DMS79 treated with DMSO at 0.1 percent for 48 hours (cell line): ENCODE measurements at regions not wholly inside any gene's neighbourhood (a gene's known extent, or its start where the extent isn't known, plus 50 kb on each side); places are given as distances from the start of the nearest gene placed in this dataset.
"Not testable (repeated sequence)": the region's sequence is repeated elsewhere in the genome, so short reads cannot be mapped to it uniquely, and the experiment has no call there.

Experiments
- DNase-seq: peaks from one replicate; lab custom pipeline; 2025; lab: John Stamatoyannopoulos, UW

DNA sequence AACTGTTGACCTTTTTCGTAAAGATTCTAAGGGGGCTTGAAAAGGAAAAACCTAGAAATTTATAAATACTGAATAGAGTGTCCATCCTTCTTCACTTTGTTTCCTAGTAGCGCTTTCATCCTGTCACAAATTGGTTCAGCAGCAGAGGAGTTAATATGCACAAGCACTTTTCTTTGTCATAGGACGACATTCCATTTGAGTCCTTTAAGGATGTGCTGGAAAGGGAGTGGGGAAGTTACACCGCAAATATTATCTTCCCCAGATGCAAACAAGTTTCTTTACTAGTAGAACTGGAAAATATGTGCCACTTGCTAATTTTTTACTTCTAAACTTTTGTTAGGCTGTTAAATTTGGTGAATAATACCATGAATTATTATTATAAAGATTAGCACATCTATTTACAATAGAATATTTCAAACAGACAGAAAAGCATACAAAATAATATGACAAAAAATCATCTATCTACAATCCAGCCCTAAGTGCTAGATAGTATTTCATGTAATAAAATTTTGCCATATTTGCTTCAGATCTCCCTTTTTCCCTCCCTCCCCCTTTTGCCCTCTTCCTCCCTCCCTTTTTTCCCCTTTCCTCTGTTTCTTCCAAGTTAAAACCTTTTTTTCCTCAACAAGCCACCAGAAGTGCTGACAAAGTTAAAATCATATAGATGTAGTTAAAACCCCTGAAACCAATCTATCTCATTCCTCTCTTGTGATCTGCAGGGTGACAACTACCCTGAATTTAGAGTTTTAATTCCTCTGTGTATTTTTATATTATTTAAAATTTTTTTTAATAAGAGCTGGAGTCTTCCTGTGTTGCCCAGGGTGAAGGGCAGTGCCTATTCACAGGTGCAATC, 50.5 kb upstream of the MAP4K3 start:
- no peak for DNase-seq

DNA sequence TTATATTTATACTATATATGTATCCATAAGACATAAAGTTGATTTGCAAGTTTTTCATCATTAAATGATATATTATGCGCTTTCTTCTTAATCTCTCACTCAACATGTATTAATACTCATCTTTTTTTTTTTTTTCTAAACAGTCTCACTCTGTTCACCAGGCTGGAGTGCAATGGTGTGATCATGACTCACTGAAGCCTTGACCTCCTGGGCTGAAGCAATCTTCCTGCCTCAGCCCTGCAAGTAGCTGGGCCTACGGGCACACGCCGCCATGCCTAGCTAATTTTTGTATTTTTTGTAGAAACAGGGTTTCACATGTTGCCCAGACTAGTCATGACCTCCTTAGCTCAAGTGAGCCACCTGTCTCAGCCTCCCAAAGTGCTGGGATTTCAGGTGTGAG, 51.4 kb upstream of the MAP4K3 start:
- DNase-seq, result no peak

DNA sequence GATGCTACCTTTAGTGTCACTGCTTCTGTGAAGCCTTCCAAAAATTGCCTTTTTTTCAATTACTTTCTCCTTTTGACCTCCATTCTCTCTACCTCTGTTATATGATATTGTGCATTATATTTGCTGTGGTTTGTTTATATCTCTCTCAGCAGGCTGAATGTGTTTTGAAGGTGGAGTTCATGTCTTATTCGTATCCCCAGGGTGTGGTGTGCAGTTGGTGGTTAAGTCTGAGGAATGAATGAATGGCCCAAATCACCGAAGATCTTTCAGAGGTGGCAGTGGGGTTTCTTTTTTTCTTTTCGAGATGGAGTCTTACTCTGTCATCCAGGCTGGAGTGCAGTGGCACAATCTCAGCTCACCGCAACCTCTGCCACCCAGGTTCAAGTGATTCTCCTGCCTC, 53.5 kb upstream of the MAP4K3 start:
- no peak for DNase-seq

DNA sequence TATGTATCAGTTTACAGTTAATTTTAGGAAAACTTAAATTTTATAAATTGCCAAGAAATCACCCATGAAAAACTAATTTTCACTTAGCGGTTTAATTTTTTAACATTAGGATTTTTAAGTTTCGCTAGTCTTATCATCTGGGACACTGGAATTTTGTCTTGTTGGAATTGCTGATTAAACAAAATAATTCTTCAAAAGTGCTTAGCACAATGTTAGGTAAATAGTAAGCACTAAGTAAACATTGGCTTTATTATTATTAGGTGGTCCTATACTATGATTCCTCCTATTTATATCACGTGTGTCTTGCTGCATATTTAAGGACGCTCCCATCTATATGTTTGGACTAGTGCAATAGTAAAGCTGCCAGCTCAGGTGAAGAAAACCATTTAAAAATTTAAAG, 54.6 kb upstream of the MAP4K3 start:
- no peak for DNase-seq

DNA sequence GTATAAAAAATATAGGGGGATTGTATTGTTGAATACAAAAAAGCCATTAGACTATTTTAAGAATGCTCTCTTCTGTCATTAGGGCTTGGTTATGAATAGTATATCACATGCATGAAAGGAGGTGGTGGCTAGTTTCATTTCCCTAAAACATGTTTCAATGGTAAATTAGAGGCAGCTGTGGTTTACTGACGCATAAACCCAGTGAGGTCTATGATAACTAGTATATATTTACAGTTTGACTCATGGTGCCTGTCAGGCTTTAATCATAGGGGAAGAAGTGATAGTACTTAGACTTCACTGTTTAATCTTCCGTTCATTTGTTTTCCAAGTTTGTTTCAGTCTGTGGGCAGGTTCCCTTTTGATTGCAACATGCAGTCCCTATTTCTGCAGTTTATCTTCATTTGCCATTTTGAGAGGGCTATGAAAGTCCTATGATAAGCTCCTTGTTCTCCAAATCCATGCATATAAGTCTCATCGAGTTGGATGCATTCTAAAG, 55.1 kb upstream of the MAP4K3 start:
- no peak for DNase-seq

DNA sequence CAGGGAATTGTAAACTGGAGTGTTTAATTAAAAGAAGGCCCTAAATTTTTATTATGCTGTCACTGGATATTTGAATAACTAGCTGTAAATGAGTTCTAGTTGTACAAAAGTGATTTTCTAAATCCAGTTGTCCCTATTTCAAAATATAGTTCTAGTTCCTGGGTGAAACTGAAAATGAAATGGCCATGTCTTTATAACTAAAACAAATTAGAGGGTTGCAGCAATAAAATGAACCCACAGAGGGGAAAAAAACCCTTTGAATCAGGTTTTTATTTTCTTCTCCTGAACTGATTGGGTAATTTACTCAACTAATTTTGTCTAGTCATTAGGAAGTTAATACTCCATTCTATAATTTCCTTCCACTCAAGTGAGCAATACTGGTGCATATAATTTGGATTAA, 55.6 kb upstream of the MAP4K3 start:
- no peak for DNase-seq

DNA sequence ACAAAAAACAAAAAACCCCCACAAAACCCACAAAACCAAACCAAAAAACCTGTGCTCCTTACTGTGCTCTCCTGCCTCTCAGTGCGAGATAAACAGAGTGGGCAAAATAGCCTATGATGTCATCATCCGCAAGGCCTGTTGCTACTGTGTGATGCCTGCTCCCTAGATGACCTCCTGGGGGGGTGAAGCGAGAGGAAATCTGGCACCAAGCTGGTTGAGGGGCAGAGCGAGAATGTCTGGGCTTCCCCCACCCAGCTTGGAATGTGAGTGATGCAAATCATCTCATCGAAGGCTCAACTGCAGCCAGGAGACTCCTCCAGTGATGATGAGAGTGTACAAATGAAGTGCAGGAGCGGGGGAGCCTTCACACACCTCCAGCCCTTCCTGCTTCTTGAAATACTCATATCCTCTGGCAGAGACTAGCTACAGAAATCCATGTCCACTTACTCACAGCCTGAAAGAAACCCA, 57.7 kb upstream of the MAP4K3 start:
- DNase-seq, result no peak

DNA sequence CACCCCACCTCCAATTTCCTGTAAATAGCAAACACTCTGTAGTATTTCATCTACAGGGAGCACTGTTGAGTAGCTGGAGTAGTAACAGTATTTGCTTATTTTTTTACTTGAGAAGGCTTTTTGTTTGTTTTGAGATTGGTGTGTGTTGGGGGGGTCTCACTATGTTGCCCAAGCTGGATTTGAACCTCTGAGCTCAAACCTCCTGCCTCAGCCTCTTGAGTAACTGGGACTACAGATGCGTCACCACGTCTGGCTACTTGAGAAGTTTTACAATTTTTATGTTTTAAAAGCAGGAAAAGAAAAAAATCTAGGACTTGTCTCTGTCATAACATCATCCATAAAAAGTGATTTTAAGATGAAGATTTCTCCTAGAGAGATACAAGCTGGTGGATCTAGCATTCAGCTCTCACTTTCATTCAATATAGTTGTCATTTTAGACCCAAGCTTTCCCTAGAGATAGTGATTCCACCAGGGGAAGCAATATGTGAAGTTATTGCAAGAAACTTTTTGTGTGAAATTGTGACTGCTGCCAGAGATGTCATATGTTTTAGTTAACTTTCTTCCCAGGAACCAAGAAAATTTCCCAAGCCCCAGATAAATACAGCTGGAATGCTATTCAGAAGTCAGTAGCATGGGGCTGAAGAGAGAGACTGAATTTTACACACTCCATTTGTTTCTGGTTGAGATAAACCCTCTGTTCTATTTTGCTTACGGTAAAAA, 60.2 kb upstream of the MAP4K3 start:
- DNase-seq, result no peak

DNA sequence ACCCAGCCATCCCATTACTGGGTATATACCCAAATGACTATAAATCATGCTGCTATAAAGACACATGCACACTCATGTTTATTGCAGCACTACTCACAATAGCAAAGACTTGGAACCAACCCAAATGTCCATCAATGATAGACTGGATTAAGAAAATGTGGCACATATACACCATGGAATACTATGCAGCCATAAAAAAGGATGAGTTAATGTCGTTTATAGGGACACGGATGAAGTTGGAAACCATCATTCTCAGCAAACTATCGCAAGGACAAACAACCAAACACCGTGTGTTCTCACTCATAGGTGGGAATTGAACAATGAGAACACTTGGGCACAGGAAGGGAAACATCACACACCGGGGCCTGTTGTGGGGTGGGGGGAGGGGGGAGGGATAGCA, 61.1 kb upstream of the MAP4K3 start:
- DNase-seq, result not testable (repeated sequence)

DNA sequence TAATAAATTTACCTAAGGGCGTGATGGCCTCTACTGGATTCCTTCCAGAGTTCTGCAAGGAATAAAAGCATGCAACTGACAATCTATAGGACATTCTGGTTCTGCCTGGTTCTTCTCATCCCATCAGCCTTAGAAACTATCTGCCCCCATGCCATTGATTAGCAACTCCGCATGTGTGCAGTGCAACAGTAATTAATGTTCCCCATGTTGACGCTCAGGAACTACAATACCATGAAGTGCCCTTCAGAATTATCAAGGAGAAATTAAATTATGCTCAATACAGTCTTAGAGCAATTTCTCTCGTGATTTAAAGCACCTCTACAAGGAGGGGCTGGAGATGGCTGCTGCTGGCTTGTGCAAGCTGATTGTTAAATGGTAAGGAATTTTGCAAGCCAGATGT, 61.7 kb upstream of the MAP4K3 start:
- no peak for DNase-seq

DNA sequence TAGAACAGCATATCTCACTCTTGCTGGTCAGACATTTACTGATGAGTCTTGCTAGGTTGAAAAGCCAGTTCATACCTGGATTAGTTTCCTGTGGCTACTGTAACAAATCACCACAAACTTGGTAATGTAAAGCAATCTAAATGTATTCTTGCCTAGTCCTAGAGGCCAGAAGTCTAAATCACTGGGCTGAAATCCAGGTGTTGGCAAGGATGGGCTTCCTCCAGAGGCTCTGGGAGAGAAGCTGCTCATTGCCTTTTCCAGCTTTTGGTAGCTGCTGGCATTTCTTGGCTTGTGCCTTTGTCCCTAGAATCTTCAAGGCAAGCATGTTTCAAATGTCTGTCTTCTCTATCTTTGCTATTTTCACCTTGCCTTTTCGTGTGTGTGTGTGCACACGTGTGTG, 62.3 kb upstream of the MAP4K3 start:
- no peak for DNase-seq

DNA sequence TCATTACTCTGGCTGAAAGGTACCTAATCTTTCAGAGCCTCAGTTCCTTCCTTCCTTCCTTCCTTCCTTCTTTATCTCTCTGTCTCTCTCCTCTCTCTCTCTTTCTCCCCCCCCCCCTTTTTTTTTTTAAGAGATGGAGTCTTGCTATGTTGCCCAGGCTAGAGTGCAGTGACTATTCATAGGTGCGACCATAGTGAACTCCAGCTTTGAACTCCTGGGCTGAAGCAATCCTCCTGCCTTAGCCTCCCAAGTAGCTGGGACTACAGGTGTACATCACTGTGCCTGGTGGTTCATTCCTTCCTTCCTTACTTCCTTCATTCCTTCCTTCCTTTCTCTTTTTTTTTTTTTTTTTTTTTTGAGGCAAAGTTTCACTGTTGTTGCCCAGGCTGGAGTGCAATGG, 64.3 kb upstream of the MAP4K3 start:
- DNase-seq, result no peak

DNA sequence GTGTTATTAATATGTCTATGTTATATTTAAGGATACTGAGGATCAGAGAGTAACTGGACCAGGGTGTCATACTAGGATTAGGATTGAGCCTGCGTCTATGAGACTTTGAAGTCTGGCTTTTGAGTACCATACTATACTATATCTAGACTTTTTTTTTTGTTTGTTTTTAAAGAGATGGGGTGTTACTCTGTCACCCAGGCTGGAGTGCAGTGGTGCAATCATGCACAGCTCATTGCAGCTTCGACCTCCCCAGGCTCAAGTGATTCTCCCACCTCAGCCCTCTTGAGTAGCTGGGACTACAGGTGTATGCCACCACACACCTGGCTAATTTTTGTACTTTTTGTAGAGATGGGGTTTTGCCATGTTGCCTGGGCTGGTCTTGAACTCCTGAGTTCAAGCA, 66.2 kb upstream of the MAP4K3 start:
- no peak for DNase-seq

DNA sequence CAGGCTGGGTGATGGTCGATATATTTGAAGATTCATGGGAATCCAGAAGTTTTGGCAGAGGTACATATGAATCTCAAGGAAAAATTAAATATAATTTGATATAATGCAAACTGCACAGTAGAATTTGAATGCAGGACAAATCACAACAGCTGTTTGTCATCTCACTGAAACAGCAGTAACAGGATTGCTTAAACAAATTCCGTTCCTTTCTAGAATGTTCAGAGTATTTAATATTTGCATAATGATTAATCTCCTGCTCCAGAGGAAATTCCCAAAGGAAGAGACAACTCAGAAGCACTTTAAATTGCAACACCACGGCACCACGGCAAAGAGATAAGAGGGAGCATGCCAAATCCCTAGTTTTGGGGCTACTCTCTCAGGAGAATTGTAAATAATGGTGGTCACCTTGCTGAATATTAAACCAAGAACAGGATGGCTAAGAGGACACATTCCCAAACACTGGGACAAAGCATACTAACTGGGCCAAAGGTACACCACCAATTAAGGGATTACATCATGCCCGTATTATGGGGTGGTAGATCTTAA, 67.8 kb upstream of the MAP4K3 start:
- DNase-seq, result no peak

DNA sequence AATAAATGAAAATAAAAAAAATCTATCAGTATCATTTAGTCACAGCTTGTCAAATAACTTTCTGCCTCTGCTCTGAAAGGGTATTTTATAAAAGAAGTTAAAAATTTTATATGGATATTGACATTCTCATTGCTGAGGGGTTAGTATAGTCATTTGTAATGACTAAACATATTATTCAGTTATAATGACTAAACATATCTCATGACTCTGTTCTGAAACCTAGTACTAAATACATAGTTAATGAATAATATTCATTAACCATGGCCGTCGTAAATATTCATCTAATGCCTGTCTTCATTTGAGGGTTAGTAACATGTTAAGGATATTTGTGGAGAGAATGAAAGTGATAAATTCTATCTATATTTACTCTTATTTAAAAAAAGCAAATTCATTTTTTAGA, 69.1 kb upstream of the MAP4K3 start:
- no peak for DNase-seq

DNA sequence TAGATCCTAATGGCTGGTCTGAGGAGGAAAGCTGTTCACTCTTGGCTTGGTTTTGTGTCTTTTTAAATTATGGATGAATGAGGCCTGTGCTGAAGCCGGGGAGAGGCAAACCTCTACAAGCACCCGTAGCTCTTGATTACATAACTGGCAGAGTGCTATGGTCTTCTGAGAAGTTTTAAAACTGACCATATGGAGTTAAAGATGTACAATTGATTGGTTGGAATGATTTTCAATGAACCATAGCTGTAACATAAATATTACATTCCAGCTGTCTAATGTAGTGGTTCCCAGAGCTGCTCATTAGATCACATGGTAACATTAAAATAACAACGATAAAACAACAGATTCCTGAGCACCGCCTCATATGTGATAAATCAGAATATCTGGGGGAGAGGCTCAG, 71.1 kb upstream of the MAP4K3 start:
- no peak for DNase-seq

DNA sequence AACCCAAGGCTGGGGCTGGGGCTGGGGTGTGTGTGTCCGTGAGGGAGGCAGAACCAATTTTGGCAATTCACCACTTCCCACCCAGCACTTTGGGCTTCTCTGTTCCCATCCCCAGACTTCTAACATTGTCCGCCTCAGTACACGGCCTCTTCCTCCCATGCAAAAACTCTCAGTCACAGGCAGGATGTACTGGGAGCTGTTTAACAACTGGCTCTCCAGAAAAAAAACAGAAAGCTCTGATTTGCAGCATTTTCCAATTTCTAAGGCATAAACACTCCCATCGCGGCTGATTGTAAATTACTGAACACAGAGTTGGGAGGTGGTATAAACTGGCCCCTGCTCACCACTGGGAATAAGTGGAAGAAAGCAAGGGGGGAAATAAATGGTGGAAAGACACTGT, 73.1 kb upstream of the MAP4K3 start:
- no peak for DNase-seq

DNA sequence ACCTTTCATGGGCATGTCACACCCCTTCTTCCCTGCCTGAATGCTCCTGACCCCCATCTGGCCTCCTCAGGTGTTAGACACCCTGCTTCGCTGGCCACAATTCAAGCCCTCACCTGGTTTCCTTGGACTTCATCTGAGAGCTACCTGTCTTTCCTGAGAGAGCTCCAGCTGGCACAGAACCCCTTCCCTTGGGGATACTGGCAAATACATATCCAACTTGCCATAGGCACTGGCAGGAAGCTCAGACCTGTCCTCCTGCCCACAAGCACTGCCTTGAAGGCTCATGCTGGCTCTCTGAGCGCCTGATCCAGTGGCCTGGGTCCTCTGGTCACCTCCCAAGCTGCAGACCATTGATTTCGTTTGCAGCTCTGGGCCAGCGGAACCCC, 74.1 kb upstream of the MAP4K3 start:
- DNase-seq, result peak; percentile 25

DNA sequence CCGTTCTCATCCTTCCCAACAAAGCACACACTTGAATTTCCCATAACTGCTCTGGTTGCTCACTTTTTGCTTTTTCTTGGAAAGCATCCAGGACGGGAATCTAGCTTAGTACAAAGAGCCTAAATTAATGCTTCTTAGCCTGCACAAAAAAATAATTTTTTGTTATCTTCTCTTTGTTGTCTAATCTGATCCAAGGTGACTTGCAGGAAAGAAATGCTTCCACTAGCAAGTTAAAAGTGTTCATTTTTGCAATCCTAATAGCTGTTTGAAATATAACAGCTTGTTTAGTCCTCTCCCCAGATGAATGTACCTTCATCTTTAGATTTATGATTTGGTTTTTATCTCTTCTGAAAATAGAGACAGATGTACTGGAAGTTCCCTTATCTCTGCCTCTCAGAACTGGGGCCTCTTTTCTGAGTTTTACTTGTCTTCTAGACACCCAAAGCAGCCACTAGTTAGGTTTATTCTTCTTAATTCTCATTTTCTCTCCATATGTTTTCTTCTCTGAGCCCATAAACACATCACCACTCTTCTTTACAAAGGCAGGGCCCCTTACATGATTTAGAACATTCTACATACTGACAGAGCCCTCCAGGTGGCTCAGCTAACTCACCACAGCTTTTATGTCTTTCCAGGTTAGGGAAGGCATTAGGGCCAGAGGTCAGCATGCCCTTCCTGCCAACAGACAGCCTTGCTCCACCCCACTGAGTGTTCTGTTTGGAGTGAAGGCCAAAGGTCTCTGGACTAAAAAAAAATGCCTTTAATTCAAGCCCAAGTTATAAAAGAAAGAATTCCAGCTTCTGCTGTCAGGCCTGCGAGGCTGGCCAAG, 74.7 kb upstream of the MAP4K3 start:
- peak; percentile 25 for DNase-seq

DNA sequence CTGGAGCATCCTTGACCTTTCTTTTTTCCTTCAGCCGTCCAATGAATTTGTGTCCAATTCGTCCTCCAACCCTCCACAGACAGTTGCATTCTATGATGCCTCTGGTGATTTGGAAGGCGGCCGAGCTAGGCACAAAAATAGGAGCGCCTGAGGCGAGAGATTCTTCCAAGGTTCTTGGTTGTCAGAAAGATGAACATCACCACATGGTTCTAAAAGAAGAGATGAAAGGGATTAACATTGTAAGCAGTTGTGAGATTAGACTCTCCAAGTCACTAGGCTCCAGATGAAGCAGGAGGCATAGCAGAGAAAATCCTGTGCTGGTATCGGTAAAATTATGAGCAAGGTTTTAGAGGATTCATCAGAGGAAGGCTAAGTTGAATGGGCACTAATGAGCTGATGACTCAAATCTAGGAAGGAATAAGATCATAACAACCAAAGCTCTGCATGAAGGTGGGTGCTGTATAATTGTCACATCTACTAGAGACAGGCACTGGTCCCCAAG, 75.4 kb upstream of the MAP4K3 start:
- no peak for DNase-seq

DNA sequence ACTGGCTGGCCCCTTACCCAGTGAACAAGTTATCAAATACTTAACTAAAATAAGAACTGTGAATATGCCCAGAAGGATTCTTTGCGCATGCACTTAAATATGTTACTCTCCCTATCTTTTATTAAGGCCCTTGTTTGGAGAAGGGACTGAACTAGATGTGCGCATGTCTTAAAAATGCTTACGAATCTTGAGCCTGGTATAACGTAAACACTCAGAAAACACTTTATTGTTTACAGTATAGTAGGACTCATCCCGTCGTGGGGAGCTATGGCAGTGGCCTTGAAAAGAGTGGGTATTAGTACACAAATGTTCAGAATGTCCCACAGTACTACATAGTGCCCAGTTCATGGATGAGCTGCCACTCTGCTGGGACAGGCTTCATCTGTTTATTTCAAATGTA, 75.9 kb upstream of the MAP4K3 start:
- DNase-seq, result no peak

DNA sequence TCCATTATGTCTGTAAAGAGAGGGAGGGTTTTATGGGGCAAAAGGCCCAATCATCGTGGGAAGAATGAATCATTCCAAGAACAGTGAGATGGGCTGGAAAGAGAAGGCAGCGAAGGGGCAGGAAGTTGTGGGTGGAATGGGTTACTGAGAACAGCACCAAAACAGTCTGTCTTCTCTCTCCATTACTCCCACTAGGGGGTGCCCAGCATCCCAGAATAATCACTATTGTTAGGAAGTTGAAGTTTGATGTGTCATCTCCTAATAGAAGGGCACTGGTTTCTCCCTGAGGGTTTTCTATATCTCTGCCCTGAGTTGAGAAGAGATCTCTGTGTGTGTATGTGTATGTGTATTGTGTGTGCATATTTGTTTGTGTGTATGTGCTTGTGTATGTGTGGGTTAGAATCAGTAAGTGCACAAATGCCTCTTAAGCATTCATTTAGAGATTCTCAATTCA, 76.6 kb upstream of the MAP4K3 start:
- DNase-seq, result no peak
